Fibroblast of lung (primary cell): ENCODE measurements at regions not wholly inside any gene's neighbourhood (a gene's known extent, or its start where the extent isn't known, plus 50 kb on each side); places are given as distances from the start of the nearest gene placed in this dataset.

ENCODE experiments used
- EZH2 ChIP-seq: IDR thresholded peaks from 2 replicates; pipeline ENCODE4 v1.5.1; 2012; ENCODE audit warnings: low read length, control low read depth, mild to moderate bottlenecking; ENCODE audit errors: missing control alignments
- TF ChIP-seq, protein P1 (sequence below), 2 donors: IDR thresholded peaks in 1 of 2; conservative IDR thresholded peaks in 1 of 2; 1 replicate in 1 of 2; 2 replicates in 1 of 2; pipeline ENCODE4 v1.5.1; 2011 to 2012; ENCODE audit warnings: low read length in 2 of 2, control low read depth in 1 of 2, inconsistent platforms in 1 of 2, low read depth in 1 of 2, mild to moderate bottlenecking in 1 of 2

DNA sequence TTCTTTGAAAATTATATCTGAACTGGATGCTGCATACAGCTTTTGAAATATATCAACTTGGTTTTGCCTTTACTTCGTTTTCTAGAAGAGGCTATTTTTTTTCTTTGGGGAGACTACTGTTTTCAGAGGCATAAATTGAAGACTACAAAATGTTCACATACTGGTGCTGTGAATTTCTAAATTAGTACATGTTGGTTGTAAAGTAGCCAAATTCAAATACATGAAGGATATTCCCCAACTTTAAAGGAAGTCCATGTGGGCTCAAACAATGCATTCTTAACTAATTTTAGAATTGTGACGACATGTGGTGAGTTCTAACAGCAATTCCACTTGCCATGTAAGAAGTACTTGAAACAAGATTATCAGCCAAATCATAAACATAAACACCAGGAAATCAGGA is 295.7 kb downstream of the TUSC7 start:
- TF ChIP-seq, protein P1, sequence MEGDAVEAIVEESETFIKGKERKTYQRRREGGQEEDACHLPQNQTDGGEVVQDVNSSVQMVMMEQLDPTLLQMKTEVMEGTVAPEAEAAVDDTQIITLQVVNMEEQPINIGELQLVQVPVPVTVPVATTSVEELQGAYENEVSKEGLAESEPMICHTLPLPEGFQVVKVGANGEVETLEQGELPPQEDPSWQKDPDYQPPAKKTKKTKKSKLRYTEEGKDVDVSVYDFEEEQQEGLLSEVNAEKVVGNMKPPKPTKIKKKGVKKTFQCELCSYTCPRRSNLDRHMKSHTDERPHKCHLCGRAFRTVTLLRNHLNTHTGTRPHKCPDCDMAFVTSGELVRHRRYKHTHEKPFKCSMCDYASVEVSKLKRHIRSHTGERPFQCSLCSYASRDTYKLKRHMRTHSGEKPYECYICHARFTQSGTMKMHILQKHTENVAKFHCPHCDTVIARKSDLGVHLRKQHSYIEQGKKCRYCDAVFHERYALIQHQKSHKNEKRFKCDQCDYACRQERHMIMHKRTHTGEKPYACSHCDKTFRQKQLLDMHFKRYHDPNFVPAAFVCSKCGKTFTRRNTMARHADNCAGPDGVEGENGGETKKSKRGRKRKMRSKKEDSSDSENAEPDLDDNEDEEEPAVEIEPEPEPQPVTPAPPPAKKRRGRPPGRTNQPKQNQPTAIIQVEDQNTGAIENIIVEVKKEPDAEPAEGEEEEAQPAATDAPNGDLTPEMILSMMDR (conservative IDR thresholded peaks at IDR 0.05 in 1 of 2, IDR thresholded peaks at IDR 0.05 in 1 of 2; ENCODE audit: low read depth in 1 of 2, low read length in 2 of 2): no peak
- no peak for TF ChIP-seq EZH2
